Adrenal gland (tissue), 9 donors: ENCODE measurements at regions not wholly inside any gene's neighbourhood (a gene's known extent, or its start where the extent isn't known, plus 50 kb on each side); places are given as distances from the start of the nearest gene placed in this dataset.

Experiments
- DNase-seq, 7 donors: peaks; one replicate each; pipeline ENCODE4 v3.0.0-alpha.2; 2019 to 2020
- H3K27ac ChIP-seq, 5 donors: fragments of 200-600 bp; sonication (generic) in 4 of 5; 1 replicate in 3 of 5; 2 replicates in 2 of 5; pipeline versions ENCODE4 v1.5.1 to v1.8.0; 2016 to 2020; ENCODE audit warnings: mild to moderate bottlenecking in 1 of 5
- H3K27me3 ChIP-seq: fragments of 200-600 bp; 2 replicates; pipeline ENCODE4 v1.8.0; 2021
- H3K36me3 ChIP-seq, 2 donors: fragments of 200-600 bp; replicated peaks in 1 of 2; 1 replicate in 1 of 2; 2 replicates in 1 of 2; pipeline versions ENCODE4 v1.5.1 to v1.8.0; 2018 to 2022
- H3K4me1 ChIP-seq, 2 donors: fragments of 200-600 bp; replicated peaks in 1 of 2; 1 replicate in 1 of 2; 2 replicates in 1 of 2; pipeline versions ENCODE4 v1.5.1 to v1.8.0; 2018 to 2021
- H3K4me3 ChIP-seq, 4 donors: fragments of 200-600 bp; sonication (generic) in 3 of 4; one replicate each; pipeline ENCODE4 v1.5.1; 2016 to 2018
- H3K9me3 ChIP-seq, 3 donors: fragments of 200-600 bp; sonication (generic) in 1 of 3; replicated peaks in 1 of 3; 1 replicate in 2 of 3; 2 replicates in 1 of 3; pipeline versions ENCODE4 v1.5.1 to v1.8.0; 2016 to 2021
- POLR2A ChIP-seq, 2 donors: fragments of 450-650 bp; IDR thresholded peaks; one replicate each; pipeline ENCODE4 v1.6.1; 2017; ENCODE audit warnings: antibody characterized with exemption in 2 of 2, mild to moderate bottlenecking in 2 of 2, moderate library complexity in 1 of 2
- WGBS, 4 donors: extraction: QIAGEN DNeasy Blood & Tissue Kit in 2 of 4; methylation state at CpG; one replicate each; pipeline versions ENCODE4 v1.1.5 to v1.1.7; 2013 to 2017; 5-methylcytosine and 5-hydroxymethylcytosine counted together
- intact Hi-C, 2 donors: fragments of 100-400 bp; cut with DNase I; formaldehyde crosslinking; loops; one replicate each; pipeline versions ENCODE4 v1.14.1 to v1.15.0; 2022 to 2023
- TF ChIP-seq, protein P1 (sequence below), 6 experiments: fragments of 450-650 bp in 4 of 6; fragments of 200-600 bp in 2 of 6; sonication (generic) in 1 of 6; IDR thresholded peaks; 1 replicate in 5 of 6; 2 replicates in 1 of 6; pipeline versions ENCODE4 v1.5.1 to v1.8.0; 2016 to 2021; ENCODE audit warnings: antibody characterized with exemption in 6 of 6, mild to moderate bottlenecking in 2 of 6, moderate library complexity in 1 of 6
- donor health status: healthy with polysubstance abuse.
- donor health status: Bipolar disorder and iron deficiency.
- donor health status: DM: yes; HTN: yes; CAD: no.
- donor health status: DM: no; HTN: no; CAD: no.
- donor health status: DM: no; HTN: no; CAD: no.

DNA sequence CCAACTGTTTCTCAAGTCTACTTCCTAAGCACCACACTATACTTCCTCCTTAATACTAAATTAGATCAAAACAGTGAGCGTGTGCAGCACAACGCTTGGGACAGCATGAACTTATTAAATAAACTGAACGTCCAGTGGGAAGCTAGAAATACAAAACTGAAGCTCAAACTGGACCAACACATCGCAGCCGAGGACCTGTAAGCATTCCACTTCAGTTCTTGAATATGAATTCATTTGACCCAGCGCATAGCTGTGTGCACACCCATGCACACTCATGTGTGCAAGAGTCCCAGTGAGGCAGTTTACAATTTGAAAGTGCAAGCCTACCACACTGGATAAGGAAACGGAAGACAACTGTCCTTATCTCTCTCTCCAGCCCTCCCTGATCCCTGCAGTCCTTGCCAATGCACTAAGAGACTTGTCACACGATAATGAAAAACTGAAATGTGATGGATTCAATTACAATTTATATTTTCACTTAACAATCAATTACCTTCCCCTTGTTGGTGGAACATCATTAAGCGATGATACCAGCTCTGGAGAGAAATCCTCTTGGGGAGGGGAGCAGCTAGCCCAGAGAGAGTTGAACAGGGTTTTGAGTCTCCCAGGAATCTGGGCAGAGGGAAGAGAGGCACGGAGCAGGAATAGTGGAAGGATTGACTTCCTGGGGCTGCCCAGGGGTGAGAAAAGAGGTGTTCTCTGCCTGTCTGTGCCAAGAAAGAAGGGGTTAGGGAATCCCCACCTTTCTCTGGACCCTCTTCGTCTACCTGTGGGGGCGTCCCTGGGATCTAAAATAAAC lies 186.5 kb upstream of the KLHL29 start:
- Histone ChIP-seq H3K4me1 (no peaks in the 10 kb centered on the region), H3K36me3 (no peaks in the 10 kb centered on the region), H3K27me3 (no peaks in the 10 kb centered on the region), H3K4me3 (no peak overlapping the region), H3K9me3 (no peaks in the 10 kb centered on the region), H3K27ac (no peak overlapping the region)
- TF ChIP-seq POLR2A (IDR thresholded peaks at IDR 0.05): no peak
- TF ChIP-seq, protein P1, sequence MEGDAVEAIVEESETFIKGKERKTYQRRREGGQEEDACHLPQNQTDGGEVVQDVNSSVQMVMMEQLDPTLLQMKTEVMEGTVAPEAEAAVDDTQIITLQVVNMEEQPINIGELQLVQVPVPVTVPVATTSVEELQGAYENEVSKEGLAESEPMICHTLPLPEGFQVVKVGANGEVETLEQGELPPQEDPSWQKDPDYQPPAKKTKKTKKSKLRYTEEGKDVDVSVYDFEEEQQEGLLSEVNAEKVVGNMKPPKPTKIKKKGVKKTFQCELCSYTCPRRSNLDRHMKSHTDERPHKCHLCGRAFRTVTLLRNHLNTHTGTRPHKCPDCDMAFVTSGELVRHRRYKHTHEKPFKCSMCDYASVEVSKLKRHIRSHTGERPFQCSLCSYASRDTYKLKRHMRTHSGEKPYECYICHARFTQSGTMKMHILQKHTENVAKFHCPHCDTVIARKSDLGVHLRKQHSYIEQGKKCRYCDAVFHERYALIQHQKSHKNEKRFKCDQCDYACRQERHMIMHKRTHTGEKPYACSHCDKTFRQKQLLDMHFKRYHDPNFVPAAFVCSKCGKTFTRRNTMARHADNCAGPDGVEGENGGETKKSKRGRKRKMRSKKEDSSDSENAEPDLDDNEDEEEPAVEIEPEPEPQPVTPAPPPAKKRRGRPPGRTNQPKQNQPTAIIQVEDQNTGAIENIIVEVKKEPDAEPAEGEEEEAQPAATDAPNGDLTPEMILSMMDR (IDR thresholded peaks at IDR 0.05): no peak
- WGBS, 4 donors: 72 to 81% (median 76%) methylated on average over 12 of the region's 12 CpGs
- no peak for DNase-seq
- intact Hi-C loops: no loop called here

DNA sequence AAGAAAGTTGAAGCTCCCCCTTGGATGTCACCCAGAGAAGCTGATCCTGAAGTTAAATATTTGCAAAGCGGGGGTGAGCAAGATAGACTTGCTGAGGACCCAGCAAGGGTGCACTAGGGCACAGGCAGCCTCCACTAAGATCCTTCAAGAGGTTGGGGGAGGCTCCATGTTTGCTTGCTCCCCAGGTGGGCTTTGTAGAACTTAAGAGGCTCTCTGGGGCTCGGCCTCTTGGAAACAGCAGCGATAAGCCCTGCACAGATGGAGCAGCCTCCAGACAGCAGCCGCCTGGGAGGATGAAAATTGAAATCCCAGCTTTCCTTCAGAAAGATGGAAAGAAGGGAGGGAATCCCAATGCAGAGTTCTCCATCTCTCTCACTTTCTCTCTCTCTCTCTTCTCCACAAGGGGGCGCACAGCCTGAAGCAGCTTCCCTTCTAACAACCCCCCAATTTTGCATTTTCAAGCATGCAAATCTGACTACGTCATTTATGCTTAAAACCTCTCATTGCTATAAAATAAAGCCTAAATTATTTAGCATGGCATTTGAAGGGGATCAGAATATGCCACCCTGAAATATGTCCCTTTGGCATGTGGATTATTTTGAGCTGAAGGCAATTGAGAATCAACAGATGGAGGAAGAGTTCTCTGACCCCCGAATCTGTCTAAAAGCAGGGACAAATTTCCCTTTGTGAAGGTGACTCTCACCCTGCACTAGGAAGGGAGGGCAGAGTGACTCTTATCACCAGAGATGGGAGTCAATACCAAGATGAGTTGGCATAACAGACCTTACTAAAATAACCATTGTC lies 185.7 kb upstream of the KLHL29 start:
- H3K27ac ChIP-seq: no peak overlapping the region
- intact Hi-C loops: no loop called here
- H3K27me3 ChIP-seq: no peaks in the 10 kb centered on the region
- TF ChIP-seq, protein P1 (IDR thresholded peaks at IDR 0.05): peak in 4 of 6 experiments; percentile 19 to 46 (median 28)
- TF ChIP-seq POLR2A (IDR thresholded peaks at IDR 0.05): no peak
- 77 to 82% (median 79%) methylated on average over 7 of the region's 7 CpGs for WGBS, 4 donors
- H3K36me3 ChIP-seq: no peaks in the 10 kb centered on the region
- H3K9me3 ChIP-seq: no peaks in the 10 kb centered on the region
- DNase-seq: peak in 2 of 7 donors; percentile 2 to 23
- no peaks in the 10 kb centered on the region for H3K4me1 ChIP-seq
- no peak overlapping the region for H3K4me3 ChIP-seq

- H3K27ac ChIP-seq: no peak overlapping the region
- TF ChIP-seq, protein P1 (IDR thresholded peaks at IDR 0.05): no peak
- TF ChIP-seq POLR2A (IDR thresholded peaks at IDR 0.05): no peak
- no peaks in the 10 kb centered on the region for H3K36me3 ChIP-seq
- no peaks in the 10 kb centered on the region for H3K9me3 ChIP-seq
- 88 to 95% (median 90%) methylated on average over 2 of the region's 2 CpGs for WGBS, 4 donors
- no peaks in the 10 kb centered on the region for H3K4me1 ChIP-seq
- no peak for DNase-seq
- H3K27me3 ChIP-seq: no peaks in the 10 kb centered on the region
- intact Hi-C loops: no loop called here
- no peak overlapping the region for H3K4me3 ChIP-seq
These were observed 184.8 kb upstream of the KLHL29 start for GRCh38 chr2:23200068-23200786.

DNA sequence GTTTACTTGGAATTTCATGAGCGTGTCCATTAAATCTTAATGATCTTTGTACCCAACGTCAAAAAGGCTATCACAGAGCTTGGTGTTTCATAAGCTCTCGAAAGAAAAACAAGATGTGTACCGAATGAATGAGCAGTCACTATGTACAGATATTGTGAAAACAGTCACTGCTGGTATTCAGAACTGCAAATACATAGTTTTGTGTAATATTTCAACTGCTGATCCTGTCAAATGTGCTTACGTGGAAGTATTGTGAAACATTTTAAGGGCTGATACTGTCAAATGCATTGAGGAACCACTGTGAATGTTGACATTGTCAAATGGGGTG lies 184.2 kb upstream of the KLHL29 start:
- intact Hi-C loops: no loop called here
- TF ChIP-seq, protein P1 (IDR thresholded peaks at IDR 0.05): no peak
- TF ChIP-seq POLR2A (IDR thresholded peaks at IDR 0.05): no peak

More for the DNA sequence above, 184.2 kb upstream of the KLHL29 start:
- H3K36me3 ChIP-seq: no peaks in the 10 kb centered on the region
- no peaks in the 10 kb centered on the region for H3K27me3 ChIP-seq
- no peak for DNase-seq
- H3K4me3 ChIP-seq: no peak overlapping the region
- H3K4me1 ChIP-seq: no peaks in the 10 kb centered on the region
- 65 to 72% (median 68%) methylated on average over 5 of the region's 5 CpGs for WGBS, 4 donors
- no peaks in the 10 kb centered on the region for H3K9me3 ChIP-seq
- no peak overlapping the region for H3K27ac ChIP-seq
